SU-DHL-6 (cell line): ENCODE measurements at regions not wholly inside any gene's neighbourhood (a gene's known extent, or its start where the extent isn't known, plus 50 kb on each side); places are given as distances from the start of the nearest gene placed in this dataset.

Experiments used
- EZH2phosphoT487 ChIP-seq: fragments of 200-600 bp; sonication (generic), shearing (Covaris generic); conservative IDR thresholded peaks from 2 replicates; pipeline ENCODE4 v1.6.1; 2018; ENCODE audit warnings: mild to moderate bottlenecking, antibody characterized with exemption, low read length, moderate library complexity, mixed read lengths
- TF ChIP-seq, protein P1 (sequence below): fragments of 200-600 bp; sonication (generic); IDR thresholded peaks from one replicate; pipeline ENCODE4 v1.5.1; 2017; ENCODE audit warnings: antibody characterized with exemption, mild to moderate bottlenecking, low read length, moderate library complexity; ENCODE audit not compliant: insufficient read depth, poor library complexity, severe bottlenecking

DNA sequence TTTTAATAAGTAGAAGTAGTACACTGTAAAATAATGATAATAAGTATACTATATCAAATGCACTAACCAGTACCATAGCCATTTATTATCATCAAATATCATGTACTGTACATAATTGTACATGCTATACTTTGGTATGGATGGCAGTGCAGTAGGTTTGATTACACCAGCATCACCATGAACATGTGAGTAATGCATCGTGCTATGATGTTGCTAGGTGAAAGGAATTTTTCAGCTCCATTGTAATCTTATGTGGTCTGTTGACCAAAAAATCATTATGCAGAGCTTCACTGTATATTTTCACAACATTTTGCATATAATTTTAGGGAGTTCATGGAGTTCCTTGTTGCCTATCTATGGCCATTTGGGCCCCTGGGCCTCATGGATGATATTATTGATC lies 72.2 kb upstream of the HMHB1 start:
- TF ChIP-seq, protein P1, sequence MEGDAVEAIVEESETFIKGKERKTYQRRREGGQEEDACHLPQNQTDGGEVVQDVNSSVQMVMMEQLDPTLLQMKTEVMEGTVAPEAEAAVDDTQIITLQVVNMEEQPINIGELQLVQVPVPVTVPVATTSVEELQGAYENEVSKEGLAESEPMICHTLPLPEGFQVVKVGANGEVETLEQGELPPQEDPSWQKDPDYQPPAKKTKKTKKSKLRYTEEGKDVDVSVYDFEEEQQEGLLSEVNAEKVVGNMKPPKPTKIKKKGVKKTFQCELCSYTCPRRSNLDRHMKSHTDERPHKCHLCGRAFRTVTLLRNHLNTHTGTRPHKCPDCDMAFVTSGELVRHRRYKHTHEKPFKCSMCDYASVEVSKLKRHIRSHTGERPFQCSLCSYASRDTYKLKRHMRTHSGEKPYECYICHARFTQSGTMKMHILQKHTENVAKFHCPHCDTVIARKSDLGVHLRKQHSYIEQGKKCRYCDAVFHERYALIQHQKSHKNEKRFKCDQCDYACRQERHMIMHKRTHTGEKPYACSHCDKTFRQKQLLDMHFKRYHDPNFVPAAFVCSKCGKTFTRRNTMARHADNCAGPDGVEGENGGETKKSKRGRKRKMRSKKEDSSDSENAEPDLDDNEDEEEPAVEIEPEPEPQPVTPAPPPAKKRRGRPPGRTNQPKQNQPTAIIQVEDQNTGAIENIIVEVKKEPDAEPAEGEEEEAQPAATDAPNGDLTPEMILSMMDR = no peak
- TF ChIP-seq EZH2phosphoT487 = no peak
